K562 (cell line): ENCODE measurements at regions not wholly inside any gene's neighbourhood (a gene's known extent, or its start where the extent isn't known, plus 50 kb on each side); places are given as distances from the start of the nearest gene placed in this dataset.

Source experiments
- AFF1 ChIP-seq, 2 experiments: fragments of 450-650 bp; IDR thresholded peaks; 2 replicates each; pipeline ENCODE4 v1.6.1; 2018; ENCODE audit warnings: mild to moderate bottlenecking in 2 of 2, low read depth in 1 of 2; ENCODE audit not compliant: partially characterized antibody in 2 of 2
- CHD1 ChIP-seq: fragments of 200-600 bp; sonication (generic); IDR thresholded peaks from one replicate; pipeline ENCODE4 v1.6.1; 2012; ENCODE audit warnings: mild to moderate bottlenecking, moderate library complexity, low read length, inconsistent platforms
- DACH1 ChIP-seq: fragments of 450-650 bp; IDR thresholded peaks from 2 replicates; pipeline ENCODE4 v1.6.1; 2018; ENCODE audit not compliant: partially characterized antibody
- E2F4 ChIP-seq: sonication (generic); formaldehyde crosslinking; IDR thresholded peaks from 2 replicates; pipeline ENCODE4 v1.8.0; 2022; ENCODE audit warnings: mild to moderate bottlenecking, low read depth, missing genetic modification reagents
- ELF4 ChIP-seq: fragments of 450-650 bp; formaldehyde crosslinking; IDR thresholded peaks from 2 replicates; pipeline ENCODE4 v1.4.0; 2022; ENCODE audit warnings: missing genetic modification characterization
- ESRRA ChIP-seq: fragments of 450-650 bp; IDR thresholded peaks from 2 replicates; pipeline ENCODE4 v1.6.1; 2014; ENCODE audit warnings: low read depth, mild to moderate bottlenecking, moderate library complexity, borderline replicate concordance
- EZH2 ChIP-seq: IDR thresholded peaks from 2 replicates; pipeline ENCODE4 v1.6.1; 2012; ENCODE audit warnings: low read depth, mild to moderate bottlenecking, inconsistent platforms, low read length, borderline replicate concordance
- FIP1L1 ChIP-seq: fragments of 200-400 bp; formaldehyde crosslinking; IDR thresholded peaks from 2 replicates; pipeline ENCODE4 v1.6.1; 2018; ENCODE audit warnings: mild to moderate bottlenecking, low read depth, low read length; ENCODE audit not compliant: poor library complexity, severe bottlenecking
- FOXA3 ChIP-seq, 2 experiments: fragments of 450-650 bp in 1 of 2; sonication (generic) in 1 of 2; formaldehyde crosslinking; IDR thresholded peaks in 1 of 2; conservative IDR thresholded peaks in 1 of 2; 2 replicates each; pipeline versions ENCODE4 v1.4.0 to v1.8.0; 2020 to 2022; ENCODE audit warnings: mild to moderate bottlenecking in 2 of 2, missing genetic modification reagents in 1 of 2
- GABPB2 ChIP-seq: fragments of 250-450 bp; sonication (Bioruptor Pico); conservative IDR thresholded peaks from 2 replicates; pipeline ENCODE4 v1.5.1; 2021; ENCODE audit warnings: mild to moderate bottlenecking
- HDAC1 ChIP-seq, 2 experiments: fragments of 450-650 bp; IDR thresholded peaks; 2 replicates each; pipeline ENCODE4 v1.6.1; 2016 to 2017; ENCODE audit warnings: inconsistent platforms in 1 of 2, mild to moderate bottlenecking in 1 of 2, moderate library complexity in 1 of 2
- HDGF ChIP-seq: fragments of 450-650 bp; IDR thresholded peaks from 2 replicates; pipeline ENCODE4 v1.6.1; 2016
- HMGN3 ChIP-seq: IDR thresholded peaks from 2 replicates; pipeline ENCODE4 v1.6.1; 2011; ENCODE audit warnings: borderline replicate concordance, low read depth, mild to moderate bottlenecking, mixed read lengths, low read length; ENCODE audit not compliant: insufficient read length; ENCODE audit errors: extremely low read depth
- JUN ChIP-seq, 2 experiments: sonication (generic) in 1 of 2; formaldehyde crosslinking in 1 of 2; IDR thresholded peaks; 2 replicates each; pipeline versions ENCODE4 v1.6.1 to v1.8.0; 2012 to 2022; ENCODE audit warnings: borderline replicate concordance in 2 of 2, mild to moderate bottlenecking in 2 of 2, improper control_type of control experiment in 1 of 2, low read depth in 1 of 2, low read length in 1 of 2, missing genetic modification reagents in 1 of 2
- NCOA6 ChIP-seq: fragments of 450-650 bp; IDR thresholded peaks from 2 replicates; pipeline ENCODE4 v1.6.1; 2017; ENCODE audit warnings: mild to moderate bottlenecking
- SMAD1 ChIP-seq: fragments of 150-350 bp; IDR thresholded peaks from 2 replicates; pipeline ENCODE4 v1.6.1; 2014; ENCODE audit warnings: low read length, low read depth; ENCODE audit not compliant: partially characterized antibody
- SMARCA4 ChIP-seq: fragments of 450-650 bp; IDR thresholded peaks from 2 replicates; pipeline ENCODE4 v1.6.1; 2016
- SMARCA5 ChIP-seq: fragments of 450-650 bp; IDR thresholded peaks from 2 replicates; pipeline ENCODE4 v1.6.1; 2016
- SNRNP70 ChIP-seq: fragments of 200-400 bp; formaldehyde crosslinking; optimal IDR thresholded peaks from 2 replicates; pipeline ENCODE3; 2017; ENCODE audit warnings: low read depth, low read length
- ZKSCAN1 ChIP-seq: fragments of 150-350 bp; IDR thresholded peaks from 2 replicates; pipeline ENCODE4 v1.6.1; 2016; ENCODE audit warnings: low read depth, low read length
- ZKSCAN3 ChIP-seq: fragments of 250-450 bp; sonication (Bioruptor Pico); IDR thresholded peaks from 2 replicates; pipeline ENCODE4 v1.4.0; 2020
- ZNF24 ChIP-seq: fragments of 450-650 bp; IDR thresholded peaks from 2 replicates; pipeline ENCODE4 v1.6.1; 2016
- ZNF830 ChIP-seq: fragments of 250-450 bp; sonication (Bioruptor Pico); IDR thresholded peaks from 2 replicates; pipeline ENCODE4 v1.5.0; 2021; ENCODE audit warnings: mild to moderate bottlenecking
- TF ChIP-seq, protein P1 (sequence below): fragments of 250-450 bp; sonication (Bioruptor Pico); IDR thresholded peaks from 2 replicates; pipeline ENCODE4 v1.5.0; 2021

DNA sequence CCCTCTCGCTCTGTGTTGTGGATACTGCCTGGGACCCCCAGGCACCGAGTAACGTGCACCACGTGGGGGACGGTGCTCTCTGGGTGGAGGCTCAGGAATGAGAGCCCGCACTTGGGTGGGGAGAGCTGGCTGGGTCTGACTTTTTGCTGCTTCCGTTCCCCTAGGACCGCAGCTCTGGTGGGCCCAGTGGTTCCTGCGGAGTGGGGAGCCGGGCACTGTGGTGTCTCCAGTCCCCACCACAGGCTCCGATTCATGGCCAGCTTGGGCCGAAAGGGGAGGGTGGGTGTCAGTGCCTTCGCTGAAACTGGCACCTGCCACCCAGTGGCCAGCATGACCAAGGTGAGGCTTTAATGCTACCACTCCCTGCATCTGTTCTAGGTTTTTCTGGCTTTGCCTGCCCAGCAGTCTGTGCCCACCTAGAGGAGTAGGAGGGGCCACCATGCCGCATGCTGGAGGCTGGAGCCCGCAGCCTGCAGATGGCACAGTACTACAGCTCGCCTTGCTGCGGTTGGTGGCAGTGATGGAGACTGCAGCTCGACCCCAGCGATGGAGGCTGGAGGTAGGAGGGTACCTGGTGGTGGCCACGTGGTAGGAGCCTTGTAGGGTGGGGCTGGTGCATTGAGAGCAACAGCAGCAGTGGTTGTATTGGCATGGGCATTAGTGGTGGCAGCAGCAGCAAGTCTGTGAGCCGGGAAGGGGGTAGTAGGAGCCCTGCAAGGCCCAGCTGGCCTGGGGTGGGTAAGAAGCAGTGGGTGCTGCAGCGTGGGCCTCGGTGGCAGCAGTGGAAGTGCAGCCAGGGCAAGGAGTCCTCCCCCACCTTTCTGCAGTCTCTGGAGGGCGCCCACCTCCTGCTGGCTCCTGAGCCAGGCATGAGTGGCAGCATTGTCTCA, 118.8 kb upstream of the VPREB1 start (continued):
- TF ChIP-seq FIP1L1, result no peak
- TF ChIP-seq EZH2, result no peak
- TF ChIP-seq JUN (IDR thresholded peaks at IDR 0.05; ENCODE audit: borderline replicate concordance, low read depth, low read length), result no peak
- no peak for TF ChIP-seq JUN (CRISPR knock-in tag; IDR thresholded peaks at IDR 0.05; ENCODE audit: borderline replicate concordance)
- TF ChIP-seq SMAD1, result no peak
- TF ChIP-seq FOXA3 (CRISPR knock-in tag; conservative IDR thresholded peaks at IDR 0.05 in 1 of 2, IDR thresholded peaks at IDR 0.05 in 1 of 2), result peak in 1 of 2 experiments; percentile 67; a peak in 2 of 4 replicates
- TF ChIP-seq HDGF, result no peak
- TF ChIP-seq ZKSCAN1, result no peak
- TF ChIP-seq DACH1, result no peak
- TF ChIP-seq, protein P1, sequence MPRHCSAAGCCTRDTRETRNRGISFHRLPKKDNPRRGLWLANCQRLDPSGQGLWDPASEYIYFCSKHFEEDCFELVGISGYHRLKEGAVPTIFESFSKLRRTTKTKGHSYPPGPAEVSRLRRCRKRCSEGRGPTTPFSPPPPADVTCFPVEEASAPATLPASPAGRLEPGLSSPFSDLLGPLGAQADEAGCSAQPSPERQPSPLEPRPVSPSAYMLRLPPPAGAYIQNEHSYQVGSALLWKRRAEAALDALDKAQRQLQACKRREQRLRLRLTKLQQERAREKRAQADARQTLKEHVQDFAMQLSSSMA (CRISPR knock-in tag), result no peak
- TF ChIP-seq HDAC1 (IDR thresholded peaks at IDR 0.05), result no peak
- TF ChIP-seq AFF1 (IDR thresholded peaks at IDR 0.05; ENCODE audit: low read depth in 1 of 2, partially characterized antibody in 2 of 2), result no peak
- no peak for TF ChIP-seq CHD1
- TF ChIP-seq SMARCA5, result no peak
- no peak for TF ChIP-seq ZKSCAN3
- TF ChIP-seq ELF4 (CRISPR knock-in tag), result no peak
- TF ChIP-seq HMGN3, result peak; percentile 38
- TF ChIP-seq NCOA6, result no peak
- no peak for TF ChIP-seq ZNF830 (CRISPR knock-in tag)
- no peak for TF ChIP-seq SMARCA4
- TF ChIP-seq ESRRA, result no peak
- no peak for TF ChIP-seq GABPB2
- no peak for TF ChIP-seq SNRNP70
- 0 out of 2 replicates have a peak, but pooled peaks have one; percentile 30 for TF ChIP-seq E2F4 (CRISPR knock-in tag)
- TF ChIP-seq ZNF24, result no peak
